Fibroblast of skin of left quadriceps (primary cell): ENCODE measurements at regions not wholly inside any gene's neighbourhood (a gene's known extent, or its start where the extent isn't known, plus 50 kb on each side); places are given as distances from the start of the nearest gene placed in this dataset.

ENCODE experiments used
- DNase-seq, 2 experiments: peaks; one replicate each; pipeline ENCODE4 v3.0.0-alpha.2; 2013; ENCODE audit warnings: low read depth in 2 of 2

DNA sequence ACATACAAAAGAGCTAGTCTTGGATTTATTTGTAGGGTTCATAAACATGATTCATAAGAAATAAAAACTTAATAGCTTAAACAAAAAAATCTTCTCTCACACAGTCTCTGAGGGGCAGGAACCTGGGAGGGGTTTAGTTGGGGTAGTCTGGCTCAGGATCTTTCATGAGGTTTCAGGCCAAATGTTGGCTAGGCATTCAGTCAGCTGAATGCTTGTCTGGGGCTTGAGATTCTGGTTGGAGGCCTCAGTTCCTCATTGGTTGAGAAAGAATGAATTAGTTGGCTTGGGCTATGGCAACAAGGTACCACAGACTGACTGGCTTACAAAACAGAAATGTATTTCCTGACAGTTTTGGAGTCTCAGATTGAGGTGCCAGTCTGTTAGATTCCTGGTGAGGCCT lies 74.3 kb downstream of the ANKRD7 start:
- no peak for DNase-seq

DNA sequence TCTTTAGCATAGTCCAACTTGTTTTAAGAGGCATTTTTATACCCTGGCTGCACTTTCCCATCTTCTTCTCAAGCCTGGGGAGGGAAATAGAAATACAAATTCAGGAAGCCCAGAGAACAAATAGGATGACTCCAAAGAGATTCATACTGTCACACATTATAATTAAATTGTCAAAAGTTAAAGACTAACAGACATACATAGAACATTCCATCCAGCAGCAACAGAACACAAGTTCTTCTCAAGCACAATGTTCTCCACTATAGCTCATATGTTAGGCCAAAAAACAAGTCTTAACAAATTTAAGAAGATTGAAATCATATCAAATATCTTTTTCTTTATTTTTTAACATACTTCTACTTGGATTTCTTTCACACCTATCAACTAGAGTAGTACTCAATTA lies 75.7 kb downstream of the ANKRD7 start:
- DNase-seq: no peak

DNA sequence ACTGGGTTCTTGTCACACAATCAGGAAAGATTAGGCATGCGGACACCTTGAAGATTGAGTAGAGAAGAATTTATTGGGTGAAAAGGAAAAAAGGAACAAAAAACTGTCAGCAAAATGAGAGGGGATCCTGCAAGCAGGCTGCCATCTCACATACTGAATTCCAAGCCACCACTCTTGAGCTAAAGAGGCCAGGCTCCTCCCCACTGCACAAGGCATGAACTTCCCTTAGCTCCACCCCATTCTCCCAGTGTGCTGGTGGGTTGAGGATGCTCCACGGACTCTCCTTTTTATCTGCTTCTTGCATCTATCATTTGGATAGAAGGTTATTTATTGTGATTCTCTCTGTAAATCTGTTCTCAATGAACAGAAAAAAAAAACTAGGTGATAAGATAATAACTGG lies 79.6 kb downstream of the ANKRD7 start:
- DNase-seq: no peak

DNA sequence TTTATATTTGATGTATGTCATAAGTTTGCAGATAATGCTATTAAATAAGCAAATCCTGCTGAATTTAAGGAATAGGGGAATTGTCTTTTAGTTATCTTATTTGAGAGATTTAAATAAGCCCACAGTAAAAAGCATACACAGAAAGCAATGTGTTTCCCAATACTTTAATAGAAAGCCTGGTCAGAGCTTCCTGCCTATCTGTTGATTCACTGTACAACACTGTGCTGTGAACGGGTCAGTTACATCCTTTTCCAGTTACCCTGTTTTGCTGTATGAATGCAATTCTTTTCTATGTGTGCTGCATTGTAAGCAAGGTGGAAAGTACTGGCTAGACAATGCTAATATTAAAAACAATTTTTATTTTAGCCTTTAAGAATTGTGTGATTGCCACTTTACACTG lies 81.2 kb downstream of the ANKRD7 start:
- no peak for DNase-seq

DNA sequence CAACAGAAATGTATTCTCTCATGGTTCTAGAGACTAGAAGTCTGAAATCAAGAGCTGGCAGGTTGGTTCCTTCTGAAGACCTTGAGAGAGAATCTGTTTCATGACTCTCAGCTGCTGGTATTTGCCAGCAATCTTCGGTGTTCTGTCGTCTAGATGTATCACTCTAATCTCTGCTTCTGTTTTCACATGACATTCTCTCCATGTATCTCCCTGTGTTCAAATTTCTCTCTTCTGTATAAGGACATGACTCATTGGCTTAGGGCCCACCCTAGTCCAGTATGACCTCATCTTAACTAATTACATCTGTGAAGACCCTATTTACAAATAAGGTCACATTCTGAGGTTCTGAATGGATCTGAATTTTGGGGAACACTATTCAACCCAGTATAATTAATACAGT lies 82.3 kb downstream of the ANKRD7 start:
- DNase-seq: no peak

DNA sequence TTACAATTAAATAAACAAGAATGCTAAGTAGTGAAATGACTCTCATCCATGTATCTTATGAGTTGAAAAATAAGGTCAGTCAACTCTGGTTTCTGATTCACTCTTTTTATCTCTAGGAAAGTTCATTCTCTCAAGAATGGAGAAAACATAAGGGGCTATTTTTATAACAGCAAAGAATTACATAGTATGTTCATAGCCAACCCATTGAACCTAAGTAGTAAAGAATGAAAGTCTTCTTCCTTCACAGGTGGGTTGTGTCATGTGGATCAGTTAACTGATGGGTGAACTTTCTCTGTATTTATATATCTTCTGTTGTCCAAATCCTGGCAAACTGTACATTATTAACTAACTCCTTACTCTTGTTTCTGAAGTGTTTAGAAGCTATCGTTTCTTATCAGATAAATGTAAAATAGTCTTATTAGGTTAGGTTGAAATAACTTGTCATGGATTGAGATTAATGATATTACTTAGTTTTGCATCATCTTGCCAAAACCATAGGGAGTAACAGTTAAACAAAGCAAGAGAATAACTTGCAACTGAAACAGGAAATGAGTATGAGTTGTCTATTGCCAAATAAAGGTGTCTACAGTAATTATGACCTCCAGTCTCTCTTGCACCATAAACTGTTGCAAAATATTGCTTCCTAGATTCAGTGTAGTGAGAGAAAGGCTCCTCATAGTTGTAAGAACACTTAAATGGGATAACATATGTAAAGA lies 86.8 kb downstream of the ANKRD7 start:
- no peak for DNase-seq

DNA sequence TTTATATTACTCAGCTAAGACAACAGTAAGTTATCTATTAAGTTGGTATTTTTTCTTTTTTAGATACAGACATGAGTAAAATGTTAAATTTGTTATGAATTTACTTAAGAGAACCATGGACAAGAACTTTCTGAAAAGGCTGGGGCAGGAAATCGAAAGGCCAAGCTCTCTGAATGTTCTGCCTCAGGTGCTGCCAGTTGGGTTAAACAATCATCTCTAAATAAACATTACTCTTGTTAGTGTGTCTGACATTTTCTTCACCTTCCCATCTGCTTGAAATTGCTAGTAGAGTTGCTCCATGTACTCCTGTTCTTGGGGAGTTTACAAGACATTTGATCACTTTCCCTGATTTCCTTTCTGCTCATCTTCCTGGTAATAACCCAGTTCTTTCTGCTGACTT lies 87.5 kb downstream of the ANKRD7 start:
- DNase-seq: no peak

DNA sequence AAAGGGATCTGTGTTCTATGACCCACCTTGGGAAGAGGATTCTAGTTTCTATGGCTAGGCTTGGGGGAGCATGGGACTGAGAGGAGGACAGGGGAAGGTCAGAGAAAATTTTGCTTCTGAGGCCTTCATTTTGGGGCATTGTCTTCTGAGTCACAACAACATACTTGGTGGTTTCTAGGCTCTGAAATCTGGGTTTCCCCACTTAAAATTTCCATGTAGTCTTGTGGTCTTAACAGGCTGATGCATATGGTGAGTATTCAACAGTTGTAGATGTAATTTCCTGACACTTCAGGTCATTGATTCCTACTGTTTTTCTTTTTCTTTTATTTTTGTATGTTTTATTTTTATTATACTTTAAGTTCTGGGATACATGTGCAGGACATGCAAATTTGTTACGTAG lies 88.5 kb downstream of the ANKRD7 start:
- DNase-seq: no peak

DNA sequence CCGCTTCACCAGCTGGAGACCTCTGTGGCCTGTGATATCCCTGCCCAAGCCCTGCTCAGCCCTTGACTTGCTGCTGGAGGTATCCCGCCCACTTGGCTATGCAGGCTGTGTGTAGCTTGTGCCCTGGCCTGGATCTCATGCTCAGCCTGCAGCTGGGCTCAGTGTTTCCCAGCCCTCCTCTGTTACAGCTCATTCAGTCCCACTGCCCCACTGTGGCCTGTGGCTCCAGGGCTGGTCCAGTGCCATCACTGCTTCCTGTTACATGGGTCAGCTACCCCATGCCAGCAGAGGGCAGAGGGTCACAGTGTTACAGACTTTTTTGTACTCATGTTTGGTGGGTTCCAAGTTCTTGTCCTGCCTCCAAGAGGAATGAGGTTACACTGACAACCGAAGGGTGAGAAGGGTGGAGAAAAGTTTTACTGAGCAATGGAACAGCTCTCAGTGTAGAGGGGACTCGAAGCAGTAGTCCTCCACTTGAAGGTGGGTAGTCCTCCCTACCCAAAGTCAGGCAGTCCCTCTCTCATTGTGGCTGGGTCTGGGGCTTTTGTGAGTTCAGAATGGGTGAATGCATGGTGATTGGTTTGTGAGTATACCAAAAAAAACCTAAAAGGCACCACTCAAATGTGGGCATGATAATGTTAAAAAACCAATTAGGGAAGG lies 100.4 kb downstream of the ANKRD7 start:
- no peak for DNase-seq

DNA sequence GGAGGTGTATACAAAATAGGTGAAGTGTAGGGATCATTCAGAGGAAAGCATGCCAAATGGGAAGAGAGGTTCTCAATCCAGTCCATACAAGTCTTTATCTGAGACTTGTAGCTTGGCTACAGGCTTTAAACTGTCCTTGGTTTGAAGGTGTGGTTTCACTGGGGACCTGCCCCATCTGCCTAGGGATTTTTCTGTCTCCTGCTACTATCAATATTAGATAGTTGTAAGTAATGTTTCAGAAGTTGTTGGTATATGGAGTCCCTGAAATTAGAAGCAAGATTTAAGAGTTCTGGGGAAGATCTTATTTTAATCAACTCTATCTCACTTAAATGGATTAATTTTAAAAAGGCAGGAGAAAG lies 100.9 kb downstream of the ANKRD7 start:
- no peak for DNase-seq

- no peak for DNase-seq
Measured at GRCh38 chr7:118327174-118327573, 102.7 kb downstream of the ANKRD7 start.

DNA sequence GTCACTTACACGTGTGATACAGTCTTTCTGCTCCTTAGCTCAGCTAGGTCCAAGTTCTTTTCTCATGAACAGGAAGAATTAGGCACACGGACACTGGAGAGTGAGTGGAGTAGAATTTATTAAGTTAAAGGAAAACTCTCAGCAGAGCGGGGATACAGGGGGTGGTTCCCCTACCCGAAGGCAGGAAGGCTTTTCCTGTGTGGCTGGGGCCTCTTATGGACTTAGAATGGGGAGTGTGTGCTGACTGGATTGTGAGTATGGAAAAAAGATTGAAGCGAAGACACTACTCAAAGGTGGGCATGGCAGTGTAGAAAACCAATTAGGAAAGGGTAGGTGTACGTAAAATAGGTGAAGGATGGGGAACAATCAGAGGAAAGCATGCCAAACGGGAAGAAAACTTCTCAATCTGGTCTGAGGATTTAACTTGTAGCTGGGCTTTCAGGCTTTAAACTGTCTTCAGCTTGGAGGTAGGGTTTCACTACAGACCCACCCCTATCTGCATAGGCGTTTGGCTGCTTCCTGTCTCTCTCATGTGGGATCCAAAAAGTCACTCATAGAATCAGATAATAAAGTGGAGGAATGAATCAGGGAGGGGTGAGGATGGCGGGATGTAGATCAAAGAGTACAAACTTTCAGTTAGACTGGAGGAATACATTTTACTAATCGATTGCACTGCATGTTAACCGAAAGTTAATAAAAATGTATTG lies 104.2 kb downstream of the ANKRD7 start:
- DNase-seq: no peak

DNA sequence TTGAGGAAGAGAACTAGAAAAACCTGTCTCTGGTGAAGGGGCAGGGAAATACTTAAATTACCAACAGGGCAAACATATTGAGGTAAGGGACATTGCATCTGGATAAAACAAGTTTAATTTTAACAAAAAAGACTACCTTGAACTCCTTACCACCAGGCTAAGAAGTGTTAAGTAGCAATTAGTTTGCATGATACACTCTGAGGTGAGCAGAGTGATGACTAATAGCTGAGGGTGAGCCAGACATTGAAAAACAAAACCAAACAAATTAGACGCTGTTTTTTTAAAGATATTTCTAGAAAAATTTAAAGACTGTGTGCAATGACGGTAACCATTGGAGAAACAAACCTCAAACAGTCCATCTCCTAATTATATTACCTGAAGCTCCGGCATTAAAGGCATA lies 105.9 kb downstream of the ANKRD7 start:
- no peak for DNase-seq

GRCh38 chr7:118346748-118347147 lies 122.2 kb downstream of the ANKRD7 start:
- DNase-seq: no peak

GRCh38 chr7:118349604-118350003 lies 125.1 kb downstream of the ANKRD7 start:
- no peak for DNase-seq

DNA sequence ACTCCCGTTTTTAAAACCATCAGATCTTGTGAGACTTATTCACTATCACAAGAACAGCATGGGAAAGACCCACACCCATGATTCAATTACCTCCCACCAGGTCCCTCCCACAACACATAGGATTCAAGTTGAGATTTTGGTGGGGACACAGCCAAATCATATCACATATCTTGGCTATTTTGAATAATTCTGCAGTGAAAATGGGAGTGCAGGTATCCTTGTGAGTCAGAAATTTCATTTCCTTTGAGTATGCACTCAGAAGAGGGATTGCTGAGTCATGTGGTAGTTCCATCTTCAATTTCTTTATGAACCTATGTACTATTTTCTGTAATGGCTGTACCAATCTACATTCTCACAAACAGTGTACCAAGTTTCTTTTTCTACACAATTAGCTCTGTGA lies 125.8 kb downstream of the ANKRD7 start:
- no peak for DNase-seq

DNA sequence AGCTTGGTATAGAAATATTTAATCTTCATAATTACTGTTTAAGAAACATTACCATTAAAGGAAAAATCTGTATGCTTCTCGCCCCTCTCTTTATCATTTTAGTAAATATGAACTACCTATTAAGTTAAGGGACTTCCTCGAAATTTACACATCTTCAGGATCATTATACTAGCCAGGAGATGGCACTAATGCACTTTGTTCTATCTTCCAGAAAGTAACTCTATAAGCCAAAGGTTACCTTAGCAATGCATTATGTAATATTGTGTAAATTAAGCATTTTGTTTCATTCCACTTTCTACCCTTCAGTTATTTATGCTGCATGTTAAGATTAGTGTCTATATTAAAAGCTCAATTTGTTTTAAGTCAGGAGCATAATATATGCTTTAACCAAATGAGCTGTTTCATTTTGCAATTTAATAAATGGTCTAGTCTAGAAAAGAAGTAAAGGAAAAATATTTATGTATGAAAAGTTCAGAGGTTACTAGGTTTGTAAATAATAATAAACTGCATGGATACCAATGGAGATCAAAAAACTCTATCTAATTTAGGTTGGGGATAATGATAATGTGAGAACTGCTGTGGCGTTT lies 128.5 kb downstream of the ANKRD7 start:
- DNase-seq: no peak

- no peak for DNase-seq
Measured at GRCh38 chr7:118366363-118366762, 141.9 kb downstream of the ANKRD7 start.

GRCh38 chr7:118368958-118369357 lies 144.5 kb downstream of the ANKRD7 start:
- no peak for DNase-seq

GRCh38 chr7:118369987-118370386 lies 145.5 kb downstream of the ANKRD7 start:
- DNase-seq: no peak

- DNase-seq: no peak
Measured at GRCh38 chr7:118372530-118372929, 148.0 kb downstream of the ANKRD7 start.

GRCh38 chr7:118389629-118390028 lies 165.1 kb downstream of the ANKRD7 start:
- DNase-seq: no peak

GRCh38 chr7:118404211-118404610 lies 179.7 kb downstream of the ANKRD7 start:
- DNase-seq: no peak
